ENCODE measurements at regions not wholly inside any gene's neighbourhood (a gene's known extent, or its start where the extent isn't known, plus 50 kb on each side); places are given as distances from the start of the nearest gene placed in this dataset.

GRCh38 chr4:42278709-42279324 lies 118.5 kb upstream of the SHISA3 start:
- no peak overlapping the region for H3K23ac ChIP-seq (ENCODE audit: insufficient read length, low read depth, low read length)
- H2AFZ ChIP-seq (ENCODE audit: low read length), result no peak overlapping the region
- no peak overlapping the region for H2BK5ac ChIP-seq (ENCODE audit: insufficient read length, low read length)
- Mint-ChIP-seq H3K27me3 (ENCODE audit: low read depth) (peaks cover 3% of the 10 kb centered on the region), H3K36me3 (ENCODE audit: insufficient read depth in 1 of 3, low read depth in 3 of 3) (peaks cover 7 to 13% (median 9%) of the 10 kb centered on the region in 3 experiments; a peak in 6 of 7 replicates), H3K4me1 (peaks cover 19 to 22% of the 10 kb centered on the region in 2 experiments), H3K9me3 (peaks cover 7 to 12% of the 10 kb centered on the region in 2 experiments), H3K27ac (no peak overlapping the region), H3K4me3 (no peak overlapping the region)
- H2BK20ac ChIP-seq (ENCODE audit: low read depth, low read length, poor library complexity, severe bottlenecking), result no peak overlapping the region
- 100% methylated on average over 1 of the region's 15 CpGs for WGBS (ENCODE audit: extremely low coverage, insufficient read length, low lambda C conversion rate)
- DNase-seq, result no peak
- H4K5ac ChIP-seq (ENCODE audit: insufficient read length, low read depth, low read length), result no peak overlapping the region
- no peaks in the 10 kb centered on the region for H3K79me1 ChIP-seq (ENCODE audit: insufficient read depth, low read depth, low read length, poor library complexity, severe bottlenecking)
- TF ChIP-seq, protein P1, sequence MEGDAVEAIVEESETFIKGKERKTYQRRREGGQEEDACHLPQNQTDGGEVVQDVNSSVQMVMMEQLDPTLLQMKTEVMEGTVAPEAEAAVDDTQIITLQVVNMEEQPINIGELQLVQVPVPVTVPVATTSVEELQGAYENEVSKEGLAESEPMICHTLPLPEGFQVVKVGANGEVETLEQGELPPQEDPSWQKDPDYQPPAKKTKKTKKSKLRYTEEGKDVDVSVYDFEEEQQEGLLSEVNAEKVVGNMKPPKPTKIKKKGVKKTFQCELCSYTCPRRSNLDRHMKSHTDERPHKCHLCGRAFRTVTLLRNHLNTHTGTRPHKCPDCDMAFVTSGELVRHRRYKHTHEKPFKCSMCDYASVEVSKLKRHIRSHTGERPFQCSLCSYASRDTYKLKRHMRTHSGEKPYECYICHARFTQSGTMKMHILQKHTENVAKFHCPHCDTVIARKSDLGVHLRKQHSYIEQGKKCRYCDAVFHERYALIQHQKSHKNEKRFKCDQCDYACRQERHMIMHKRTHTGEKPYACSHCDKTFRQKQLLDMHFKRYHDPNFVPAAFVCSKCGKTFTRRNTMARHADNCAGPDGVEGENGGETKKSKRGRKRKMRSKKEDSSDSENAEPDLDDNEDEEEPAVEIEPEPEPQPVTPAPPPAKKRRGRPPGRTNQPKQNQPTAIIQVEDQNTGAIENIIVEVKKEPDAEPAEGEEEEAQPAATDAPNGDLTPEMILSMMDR (conservative IDR thresholded peaks at IDR 0.05), result peak; percentile 49; the same call in 2 of the 3 replicates
- H3K27ac ChIP-seq (ENCODE audit: insufficient read length, low read depth, low read length), result no peak overlapping the region
- no peak overlapping the region for H2BK12ac ChIP-seq (ENCODE audit: insufficient read length, low read depth, low read length)
- no peak overlapping the region for H3K9ac ChIP-seq (ENCODE audit: extremely low read depth, insufficient read length, low read length)
- H4K8ac ChIP-seq (replicated peaks; ENCODE audit: insufficient read length, low read depth, low read length), result no peak overlapping the region
- 0 out of 2 replicates have a peak, but pooled peaks cover 2% of the 10 kb centered on the region for H3K4me1 ChIP-seq (ENCODE audit: insufficient read depth, low read length)
- H4K91ac ChIP-seq (ENCODE audit: insufficient read length, low read depth, low read length), result no peak overlapping the region
- H3K27me3 ChIP-seq (ENCODE audit: insufficient read depth, low read length), result no peaks in the 10 kb centered on the region
- H2BK120ac ChIP-seq (ENCODE audit: low read depth, low read length, poor library complexity, severe bottlenecking), result no peak overlapping the region
- no peak overlapping the region for H3K4me2 ChIP-seq (ENCODE audit: insufficient read depth, insufficient read length, low read length)
- H2AK5ac ChIP-seq (ENCODE audit: insufficient read length, low read length), result no peak overlapping the region
- H3K14ac ChIP-seq (ENCODE audit: insufficient read depth, low read length), result no peak overlapping the region
- H3T11ph ChIP-seq (ENCODE audit: low read length), result no peak overlapping the region
- H3K79me2 ChIP-seq (ENCODE audit: insufficient read depth, low read length), result no peaks in the 10 kb centered on the region
- no peaks in the 10 kb centered on the region for H4K20me1 ChIP-seq (ENCODE audit: control insufficient read depth, insufficient read depth, insufficient read length)
- no peak overlapping the region for H2BK15ac ChIP-seq (ENCODE audit: low read depth, low read length)
- H3K23me2 ChIP-seq (ENCODE audit: insufficient read length, low read depth, low read length, poor library complexity, severe bottlenecking), result no peaks in the 10 kb centered on the region
- no peak overlapping the region for H3K18ac ChIP-seq (ENCODE audit: insufficient read length, low read depth, low read length)
- no peak overlapping the region for H3K56ac ChIP-seq (ENCODE audit: insufficient read length, low read depth, low read length)
- no peak overlapping the region for H3K4ac ChIP-seq (ENCODE audit: low read depth, low read length)
- H3K9me3 ChIP-seq (ENCODE audit: control insufficient read depth, low read depth, low read length), result no peaks in the 10 kb centered on the region

All from H9 (cell line).